Suprapubic skin (tissue), 4 donors: ENCODE measurements at regions not wholly inside any gene's neighbourhood (a gene's known extent, or its start where the extent isn't known, plus 50 kb on each side); places are given as distances from the start of the nearest gene placed in this dataset.

Experiments used
- EP300 ChIP-seq: sonication (generic); formaldehyde crosslinking; IDR thresholded peaks from one replicate; pipeline ENCODE4 v1.6.1; 2017; ENCODE audit warnings: antibody characterized with exemption
- POLR2A ChIP-seq, 2 donors: fragments of 450-650 bp; IDR thresholded peaks; one replicate each; pipeline ENCODE4 v1.6.1; 2017; ENCODE audit warnings: antibody characterized with exemption in 2 of 2, mild to moderate bottlenecking in 2 of 2, moderate library complexity in 2 of 2
- POLR2AphosphoS5 ChIP-seq, 3 donors: sonication (generic); formaldehyde crosslinking; IDR thresholded peaks; one replicate each; pipeline ENCODE4 v1.6.1; 2017; ENCODE audit warnings: antibody characterized with exemption in 3 of 3
- TF ChIP-seq, protein P1 (sequence below), 2 donors: fragments of 200-600 bp in 1 of 2; fragments of 450-650 bp in 1 of 2; sonication (generic) in 1 of 2; IDR thresholded peaks; one replicate each; pipeline ENCODE4 v1.5.1; 2016 to 2019; ENCODE audit warnings: antibody characterized with exemption in 2 of 2, mild to moderate bottlenecking in 1 of 2, moderate library complexity in 1 of 2

DNA sequence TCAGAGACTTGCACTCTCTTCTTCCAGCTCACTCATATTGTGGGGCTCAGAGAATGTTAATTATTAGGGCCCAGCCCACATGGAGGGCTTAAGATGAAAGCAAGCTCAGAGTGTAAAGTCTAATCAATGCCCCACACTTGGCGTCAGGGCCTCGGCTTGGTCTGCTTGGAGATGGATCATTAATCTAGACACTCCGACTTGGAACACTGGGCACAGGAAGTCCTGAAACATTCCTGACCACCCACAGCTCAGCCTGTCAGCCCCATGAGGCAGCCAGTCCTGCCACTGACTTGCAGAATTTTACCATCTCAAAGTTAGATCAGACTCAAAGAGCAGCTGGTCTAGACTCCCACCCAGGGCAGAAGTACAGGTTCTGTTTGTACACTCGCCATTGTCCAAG, 69.8 kb upstream of the TRABD2B start:
- TF ChIP-seq, protein P1, sequence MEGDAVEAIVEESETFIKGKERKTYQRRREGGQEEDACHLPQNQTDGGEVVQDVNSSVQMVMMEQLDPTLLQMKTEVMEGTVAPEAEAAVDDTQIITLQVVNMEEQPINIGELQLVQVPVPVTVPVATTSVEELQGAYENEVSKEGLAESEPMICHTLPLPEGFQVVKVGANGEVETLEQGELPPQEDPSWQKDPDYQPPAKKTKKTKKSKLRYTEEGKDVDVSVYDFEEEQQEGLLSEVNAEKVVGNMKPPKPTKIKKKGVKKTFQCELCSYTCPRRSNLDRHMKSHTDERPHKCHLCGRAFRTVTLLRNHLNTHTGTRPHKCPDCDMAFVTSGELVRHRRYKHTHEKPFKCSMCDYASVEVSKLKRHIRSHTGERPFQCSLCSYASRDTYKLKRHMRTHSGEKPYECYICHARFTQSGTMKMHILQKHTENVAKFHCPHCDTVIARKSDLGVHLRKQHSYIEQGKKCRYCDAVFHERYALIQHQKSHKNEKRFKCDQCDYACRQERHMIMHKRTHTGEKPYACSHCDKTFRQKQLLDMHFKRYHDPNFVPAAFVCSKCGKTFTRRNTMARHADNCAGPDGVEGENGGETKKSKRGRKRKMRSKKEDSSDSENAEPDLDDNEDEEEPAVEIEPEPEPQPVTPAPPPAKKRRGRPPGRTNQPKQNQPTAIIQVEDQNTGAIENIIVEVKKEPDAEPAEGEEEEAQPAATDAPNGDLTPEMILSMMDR (IDR thresholded peaks at IDR 0.05): no peak
- TF ChIP-seq POLR2A (IDR thresholded peaks at IDR 0.05) (no peak), POLR2AphosphoS5 (IDR thresholded peaks at IDR 0.05) (no peak), EP300 (no peak)
